Activated T-helper 2 cell treated with anti-CD3 and anti-CD28 coated beads, Interferon-gamma antibody, Interleukin-2, Interleukin-4, amounts not matched to agents 10 μg/mL and 5 μg/mL and 100 μg/mL, durations not matched to agents 14 hours and 24 hours and 36 hours (primary cell): ENCODE measurements at regions not wholly inside any gene's neighbourhood (a gene's known extent, or its start where the extent isn't known, plus 50 kb on each side); places are given as distances from the start of the nearest gene placed in this dataset.

Experiments
- DNase-seq: peaks from one replicate; pipeline ENCODE4 v3.0.0; 2021; ENCODE audit warnings: low spot score
- H3K27ac Mint-ChIP-seq: one replicate; pipeline ENCODE4 v1.8.0; 2021; ENCODE audit warnings: mixed read lengths
- H3K27me3 Mint-ChIP-seq: one replicate; pipeline ENCODE4 v1.8.0; 2021; ENCODE audit warnings: low read depth, mixed read lengths
- H3K36me3 Mint-ChIP-seq: one replicate; pipeline ENCODE4 v1.8.0; 2021; ENCODE audit warnings: low read depth, mixed read lengths
- H3K4me1 Mint-ChIP-seq: one replicate; pipeline ENCODE4 v1.8.0; 2021; ENCODE audit warnings: low read depth, mixed read lengths
- H3K4me3 Mint-ChIP-seq: one replicate; pipeline ENCODE4 v1.8.0; 2021; ENCODE audit warnings: low read depth, mild to moderate bottlenecking, moderate library complexity, mixed read lengths
- H3K9me3 Mint-ChIP-seq: one replicate; pipeline ENCODE4 v1.8.0; 2021; ENCODE audit warnings: mixed read lengths
- intact Hi-C: fragments of 100-400 bp; cut with micrococcal nuclease; formaldehyde crosslinking; loops from one replicate; pipeline ENCODE4 v1.15.1; 2023

GRCh38 chr4:74534936-74535335 is 90.0 kb downstream of the AREG start:
- Mint-ChIP-seq H3K4me3 (no peak overlapping the region), H3K36me3 (no peaks in the 10 kb centered on the region), H3K27ac (no peak overlapping the region), H3K4me1 (peaks cover 2% of the 10 kb centered on the region), H3K27me3 (peaks cover 10% of the 10 kb centered on the region), H3K9me3 (no peaks in the 10 kb centered on the region)
- DNase-seq: no peak
- intact Hi-C loops: loop anchor here (5.0 kb wide), 1 partner anchor 142 kb away; no protein-coding TSS in a partner anchor

- Mint-ChIP-seq H3K4me3 (no peak overlapping the region), H3K27me3 (peaks cover 10% of the 10 kb centered on the region), H3K9me3 (no peaks in the 10 kb centered on the region), H3K4me1 (peaks cover 2% of the 10 kb centered on the region), H3K36me3 (no peaks in the 10 kb centered on the region), H3K27ac (no peak overlapping the region)
- DNase-seq: no peak
- intact Hi-C loops: no loop called here
Observed at GRCh38 chr4:74535512-74535911, 90.6 kb downstream of the AREG start.

GRCh38 chr4:74536557-74536956 is 91.6 kb downstream of the AREG start:
- Mint-ChIP-seq H3K9me3 (no peaks in the 10 kb centered on the region), H3K4me1 (peaks cover 2% of the 10 kb centered on the region), H3K27ac (no peak overlapping the region), H3K36me3 (no peaks in the 10 kb centered on the region), H3K27me3 (peaks cover 13% of the 10 kb centered on the region), H3K4me3 (no peak overlapping the region)
- intact Hi-C loops: no loop called here
- no peak for DNase-seq

GRCh38 chr4:74537459-74537858 is 92.5 kb downstream of the AREG start:
- Mint-ChIP-seq H3K4me1 (no peaks in the 10 kb centered on the region), H3K27ac (no peak overlapping the region)
- intact Hi-C loops: no loop called here

GRCh38 chr4:74539044-74539790 is 94.3 kb downstream of the AREG start:
- Mint-ChIP-seq H3K27ac (no peak overlapping the region), H3K9me3 (no peaks in the 10 kb centered on the region), H3K27me3 (peaks cover 18% of the 10 kb centered on the region), H3K4me1 (peaks cover 8% of the 10 kb centered on the region), H3K4me3 (no peak overlapping the region), H3K36me3 (no peaks in the 10 kb centered on the region)
- intact Hi-C loops: no loop called here
- no peak for DNase-seq

More at GRCh38 chr4:74537459-74537858, 92.5 kb downstream of the AREG start:
- no peaks in the 10 kb centered on the region for H3K9me3 Mint-ChIP-seq
- no peak for DNase-seq
- H3K27me3 Mint-ChIP-seq: peaks cover 18% of the 10 kb centered on the region
- no peaks in the 10 kb centered on the region for H3K36me3 Mint-ChIP-seq
- H3K4me3 Mint-ChIP-seq: no peak overlapping the region

- H3K4me3 Mint-ChIP-seq: no peak overlapping the region
- H3K9me3 Mint-ChIP-seq: no peaks in the 10 kb centered on the region
- peaks cover 14% of the 10 kb centered on the region for H3K27me3 Mint-ChIP-seq
- H3K4me1 Mint-ChIP-seq: peaks cover 8% of the 10 kb centered on the region
- H3K27ac Mint-ChIP-seq: no peak overlapping the region
- no peak for DNase-seq
- H3K36me3 Mint-ChIP-seq: no peaks in the 10 kb centered on the region
- intact Hi-C loops: no loop called here
Observed at GRCh38 chr4:74540193-74540592, 95.3 kb downstream of the AREG start.

GRCh38 chr4:74541667-74542066 is 96.7 kb downstream of the AREG start:
- no peak for DNase-seq
- Mint-ChIP-seq H3K27ac (no peak overlapping the region), H3K9me3 (no peaks in the 10 kb centered on the region), H3K4me1 (peaks cover 8% of the 10 kb centered on the region), H3K36me3 (no peaks in the 10 kb centered on the region), H3K4me3 (no peak overlapping the region), H3K27me3 (peaks cover 14% of the 10 kb centered on the region)
- intact Hi-C loops: no loop called here

GRCh38 chr4:74543231-74543781 is 98.4 kb downstream of the AREG start:
- Mint-ChIP-seq H3K9me3 (no peaks in the 10 kb centered on the region), H3K36me3 (no peaks in the 10 kb centered on the region), H3K27me3 (peaks cover 9% of the 10 kb centered on the region), H3K4me3 (no peak overlapping the region), H3K27ac (no peak overlapping the region), H3K4me1 (peaks cover 8% of the 10 kb centered on the region)
- intact Hi-C loops: no loop called here
- DNase-seq: no peak

GRCh38 chr4:74543983-74544382 is 99.0 kb downstream of the AREG start:
- H3K4me1 Mint-ChIP-seq: peaks cover 8% of the 10 kb centered on the region
- H3K36me3 Mint-ChIP-seq: no peaks in the 10 kb centered on the region
- intact Hi-C loops: no loop called here
- H3K27me3 Mint-ChIP-seq: peaks cover 8% of the 10 kb centered on the region
- no peak overlapping the region for H3K4me3 Mint-ChIP-seq
- no peaks in the 10 kb centered on the region for H3K9me3 Mint-ChIP-seq
- DNase-seq: no peak
- no peak overlapping the region for H3K27ac Mint-ChIP-seq

GRCh38 chr4:74544655-74545361 is 99.9 kb downstream of the AREG start:
- Mint-ChIP-seq H3K9me3 (no peaks in the 10 kb centered on the region), H3K27ac (no peak overlapping the region), H3K4me3 (no peak overlapping the region), H3K36me3 (no peaks in the 10 kb centered on the region), H3K4me1 (peaks cover 8% of the 10 kb centered on the region), H3K27me3 (peaks cover 8% of the 10 kb centered on the region)
- intact Hi-C loops: no loop called here
- no peak for DNase-seq

GRCh38 chr4:74545448-74545847 is 100.5 kb downstream of the AREG start:
- H3K36me3 Mint-ChIP-seq: no peaks in the 10 kb centered on the region
- no peak overlapping the region for H3K27ac Mint-ChIP-seq
- intact Hi-C loops: no loop called here
- H3K4me3 Mint-ChIP-seq: no peak overlapping the region
- no peak for DNase-seq
- H3K9me3 Mint-ChIP-seq: no peaks in the 10 kb centered on the region
- H3K27me3 Mint-ChIP-seq: peaks cover 8% of the 10 kb centered on the region
- H3K4me1 Mint-ChIP-seq: peaks cover 8% of the 10 kb centered on the region

GRCh38 chr4:74546057-74546456 is 101.1 kb downstream of the AREG start:
- no peaks in the 10 kb centered on the region for H3K9me3 Mint-ChIP-seq
- peaks cover 8% of the 10 kb centered on the region for H3K4me1 Mint-ChIP-seq
- no peak overlapping the region for H3K4me3 Mint-ChIP-seq
- H3K36me3 Mint-ChIP-seq: no peaks in the 10 kb centered on the region
- no peak for DNase-seq
- peaks cover 8% of the 10 kb centered on the region for H3K27me3 Mint-ChIP-seq
- intact Hi-C loops: no loop called here
- no peak overlapping the region for H3K27ac Mint-ChIP-seq

GRCh38 chr4:74547042-74547441 is 102.1 kb downstream of the AREG start:
- H3K27ac Mint-ChIP-seq: no peak overlapping the region

More at GRCh38 chr4:74547042-74547441, 102.1 kb downstream of the AREG start:
- Mint-ChIP-seq H3K36me3 (no peaks in the 10 kb centered on the region), H3K4me1 (peaks cover 8% of the 10 kb centered on the region), H3K4me3 (no peak overlapping the region), H3K27me3 (peaks cover under 1% of the 10 kb centered on the region), H3K9me3 (no peaks in the 10 kb centered on the region)
- intact Hi-C loops: no loop called here
- no peak for DNase-seq
